ENCODE measurements at regions not wholly inside any gene's neighbourhood (a gene's known extent, or its start where the extent isn't known, plus 50 kb on each side); places are given as distances from the start of the nearest gene placed in this dataset.

GRCh38 chr12:104863296-104863948 lies 94.7 kb downstream of the SLC41A2 start:
- no peak for TF ChIP-seq TAF1 (conservative IDR thresholded peaks at IDR 0.05)
- TF ChIP-seq JUND (IDR thresholded peaks at IDR 0.05), result no peak
- no peak for TF ChIP-seq CTCF (IDR thresholded peaks at IDR 0.05; ENCODE audit: low read depth, low read length, missing input control)

All from liver (tissue), 3 donors.